Activated CD8-positive, alpha-beta memory T cell treated with anti-CD3 and anti-CD28 coated beads, Interleukin-2, amount 50 U/mL, for 48 hours (primary cell): ENCODE measurements at regions not wholly inside any gene's neighbourhood (a gene's known extent, or its start where the extent isn't known, plus 50 kb on each side); places are given as distances from the start of the nearest gene placed in this dataset.

Experiments
- DNase-seq: peaks from one replicate; pipeline ENCODE4 v3.0.0-alpha.2; 2020

- no peak for DNase-seq
These were observed 1160.6 kb downstream of the PCDH9 start for GRCh38 chr13:66069570-66069969.

GRCh38 chr13:66068683-66069082 is 1161.5 kb downstream of the PCDH9 start:
- no peak for DNase-seq

GRCh38 chr13:66048888-66049287 is 1181.2 kb downstream of the PCDH9 start:
- no peak for DNase-seq

GRCh38 chr13:66040506-66040905 is 1189.6 kb downstream of the PCDH9 start:
- no peak for DNase-seq

- DNase-seq: no peak
These were observed 1193.0 kb downstream of the PCDH9 start for GRCh38 chr13:66037096-66037495.

- no peak for DNase-seq
These were observed 1193.5 kb downstream of the PCDH9 start for GRCh38 chr13:66036636-66037035.

- DNase-seq: no peak
These were observed 1194.0 kb downstream of the PCDH9 start for GRCh38 chr13:66036024-66036614.

GRCh38 chr13:66033924-66034323 is 1196.2 kb downstream of the PCDH9 start:
- DNase-seq: no peak

GRCh38 chr13:66021846-66022245 is 1208.3 kb downstream of the PCDH9 start:
- no peak for DNase-seq

GRCh38 chr13:66014771-66015170 is 1215.4 kb downstream of the PCDH9 start:
- no peak for DNase-seq

GRCh38 chr13:66009241-66009640 is 1220.9 kb downstream of the PCDH9 start:
- no peak for DNase-seq

- no peak for DNase-seq
These were observed 1226.6 kb downstream of the PCDH9 start for GRCh38 chr13:66003558-66003957.

- DNase-seq: no peak
These were observed 1229.0 kb downstream of the PCDH9 start for GRCh38 chr13:66001140-66001539.

- no peak for DNase-seq
These were observed 1230.7 kb downstream of the PCDH9 start for GRCh38 chr13:65999411-65999810.

- DNase-seq: no peak
These were observed 1239.5 kb downstream of the PCDH9 start for GRCh38 chr13:65990684-65991083.

- no peak for DNase-seq
These were observed 1244.5 kb downstream of the PCDH9 start for GRCh38 chr13:65985612-65986011.

- DNase-seq: no peak
These were observed 1252.6 kb downstream of the PCDH9 start for GRCh38 chr13:65977525-65977924.

GRCh38 chr13:65971541-65971940 is 1258.6 kb downstream of the PCDH9 start:
- DNase-seq: no peak

- no peak for DNase-seq
These were observed 1263.1 kb downstream of the PCDH9 start for GRCh38 chr13:65966991-65967451.

GRCh38 chr13:65965501-65965900 is 1264.6 kb downstream of the PCDH9 start:
- no peak for DNase-seq

GRCh38 chr13:65964672-65965071 is 1265.5 kb downstream of the PCDH9 start:
- no peak for DNase-seq

- no peak for DNase-seq
These were observed 1270.8 kb downstream of the PCDH9 start for GRCh38 chr13:65959305-65959704.

GRCh38 chr13:65946387-65946786 is 1283.7 kb downstream of the PCDH9 start:
- DNase-seq: no peak

GRCh38 chr13:65943708-65944107 is 1286.4 kb downstream of the PCDH9 start:
- no peak for DNase-seq

- no peak for DNase-seq
These were observed 1287.1 kb downstream of the PCDH9 start for GRCh38 chr13:65943024-65943423.
